Mucosa of stomach (tissue), 1 donor: ENCODE measurements at regions not wholly inside any gene's neighbourhood (a gene's known extent, or its start where the extent isn't known, plus 50 kb on each side); places are given as distances from the start of the nearest gene placed in this dataset.

ENCODE experiments used
- H3K27me3 ChIP-seq: one replicate; pipeline ENCODE4 v1.7.0; 2013; ENCODE audit warnings: mild to moderate bottlenecking, low read length; ENCODE audit not compliant: control insufficient read depth, insufficient read depth
- H3K36me3 ChIP-seq: one replicate; pipeline ENCODE4 v1.7.0; 2013; ENCODE audit warnings: low read length; ENCODE audit not compliant: control insufficient read depth, insufficient read depth
- H3K4me1 ChIP-seq: one replicate; pipeline ENCODE4 v1.7.0; 2013; ENCODE audit warnings: mild to moderate bottlenecking, low read length; ENCODE audit not compliant: control insufficient read depth, insufficient read depth
- H3K4me3 ChIP-seq: one replicate; pipeline ENCODE4 v1.7.0; 2013; ENCODE audit warnings: low read length
- H3K9ac ChIP-seq: one replicate; pipeline ENCODE4 v1.7.0; 2013; ENCODE audit warnings: mild to moderate bottlenecking, low read length, moderate library complexity
- H3K9me3 ChIP-seq: one replicate; pipeline ENCODE4 v1.7.0; 2013; ENCODE audit warnings: mild to moderate bottlenecking, low read length, moderate library complexity; ENCODE audit not compliant: control insufficient read depth
- donor health status: Pancreatic carcinoma.

GRCh38 chr12:92089559-92089958, 56.1 kb downstream of the BTG1 start:
- Histone ChIP-seq H3K36me3 (no peaks in the 10 kb centered on the region), H3K27me3 (no peaks in the 10 kb centered on the region), H3K4me3 (no peak overlapping the region)

GRCh38 chr12:92088805-92089204, 56.8 kb downstream of the BTG1 start:
- Histone ChIP-seq H3K27me3 (no peaks in the 10 kb centered on the region), H3K4me3 (no peak overlapping the region), H3K9me3 (no peaks in the 10 kb centered on the region)

More at GRCh38 chr12:92089559-92089958, 56.1 kb downstream of the BTG1 start:
- no peaks in the 10 kb centered on the region for H3K9me3 ChIP-seq
- H3K4me1 ChIP-seq = no peaks in the 10 kb centered on the region
- H3K9ac ChIP-seq = no peak overlapping the region

GRCh38 chr12:92085736-92086040, 60.0 kb downstream of the BTG1 start:
- Histone ChIP-seq H3K9ac (no peak overlapping the region), H3K27me3 (no peaks in the 10 kb centered on the region), H3K36me3 (no peaks in the 10 kb centered on the region), H3K9me3 (no peaks in the 10 kb centered on the region), H3K4me3 (no peak overlapping the region), H3K4me1 (no peaks in the 10 kb centered on the region)

More at GRCh38 chr12:92088805-92089204, 56.8 kb downstream of the BTG1 start:
- Histone ChIP-seq H3K9ac (no peak overlapping the region), H3K36me3 (no peaks in the 10 kb centered on the region), H3K4me1 (no peaks in the 10 kb centered on the region)

GRCh38 chr12:92085040-92085735, 60.5 kb downstream of the BTG1 start:
- no peaks in the 10 kb centered on the region for H3K9me3 ChIP-seq
- no peaks in the 10 kb centered on the region for H3K36me3 ChIP-seq
- H3K9ac ChIP-seq = no peak overlapping the region
- no peaks in the 10 kb centered on the region for H3K4me1 ChIP-seq
- no peak overlapping the region for H3K4me3 ChIP-seq
- no peaks in the 10 kb centered on the region for H3K27me3 ChIP-seq

GRCh38 chr12:92080911-92081285, 64.7 kb downstream of the BTG1 start:
- no peak overlapping the region for H3K9ac ChIP-seq
- H3K4me3 ChIP-seq = no peak overlapping the region
- no peaks in the 10 kb centered on the region for H3K27me3 ChIP-seq
- H3K36me3 ChIP-seq = no peaks in the 10 kb centered on the region
- no peaks in the 10 kb centered on the region for H3K9me3 ChIP-seq
- peaks cover 9% of the 10 kb centered on the region for H3K4me1 ChIP-seq

GRCh38 chr12:92079054-92079385, 66.6 kb downstream of the BTG1 start:
- Histone ChIP-seq H3K4me3 (no peak overlapping the region), H3K27me3 (no peaks in the 10 kb centered on the region), H3K9me3 (no peaks in the 10 kb centered on the region), H3K9ac (no peak overlapping the region), H3K4me1 (peaks cover 9% of the 10 kb centered on the region), H3K36me3 (no peaks in the 10 kb centered on the region)

GRCh38 chr12:92078167-92079053, 67.2 kb downstream of the BTG1 start:
- no peak overlapping the region for H3K4me3 ChIP-seq
- H3K4me1 ChIP-seq = peaks cover 9% of the 10 kb centered on the region
- H3K27me3 ChIP-seq = no peaks in the 10 kb centered on the region
- H3K9me3 ChIP-seq = no peaks in the 10 kb centered on the region
- no peaks in the 10 kb centered on the region for H3K36me3 ChIP-seq
- H3K9ac ChIP-seq = no peak overlapping the region

- peaks cover 9% of the 10 kb centered on the region for H3K4me1 ChIP-seq
- no peaks in the 10 kb centered on the region for H3K36me3 ChIP-seq
- no peak overlapping the region for H3K9ac ChIP-seq
These were observed 68.1 kb downstream of the BTG1 start for GRCh38 chr12:92077530-92077929.

GRCh38 chr12:92076101-92076500, 69.5 kb downstream of the BTG1 start:
- H3K4me1 ChIP-seq = peaks cover 14% of the 10 kb centered on the region
- H3K9ac ChIP-seq = no peak overlapping the region
- no peaks in the 10 kb centered on the region for H3K27me3 ChIP-seq
- H3K4me3 ChIP-seq = no peak overlapping the region
- H3K9me3 ChIP-seq = no peaks in the 10 kb centered on the region
- H3K36me3 ChIP-seq = no peaks in the 10 kb centered on the region

More at GRCh38 chr12:92077530-92077929, 68.1 kb downstream of the BTG1 start:
- no peaks in the 10 kb centered on the region for H3K27me3 ChIP-seq
- no peaks in the 10 kb centered on the region for H3K9me3 ChIP-seq
- H3K4me3 ChIP-seq = no peak overlapping the region

- no peak overlapping the region for H3K4me3 ChIP-seq
- H3K4me1 ChIP-seq = peaks cover 20% of the 10 kb centered on the region
- no peaks in the 10 kb centered on the region for H3K9me3 ChIP-seq
- H3K9ac ChIP-seq = no peak overlapping the region
- no peaks in the 10 kb centered on the region for H3K36me3 ChIP-seq
- H3K27me3 ChIP-seq = no peaks in the 10 kb centered on the region
These were observed 70.2 kb downstream of the BTG1 start for GRCh38 chr12:92075425-92075914.

GRCh38 chr12:92074889-92075288, 70.8 kb downstream of the BTG1 start:
- Histone ChIP-seq H3K27me3 (no peaks in the 10 kb centered on the region), H3K36me3 (no peaks in the 10 kb centered on the region), H3K4me1 (peaks cover 24% of the 10 kb centered on the region), H3K9ac (no peak overlapping the region), H3K9me3 (no peaks in the 10 kb centered on the region), H3K4me3 (no peak overlapping the region)

GRCh38 chr12:92073094-92073493, 72.6 kb downstream of the BTG1 start:
- Histone ChIP-seq H3K27me3 (no peaks in the 10 kb centered on the region), H3K4me1 (peaks cover 31% of the 10 kb centered on the region), H3K36me3 (no peaks in the 10 kb centered on the region), H3K4me3 (no peak overlapping the region), H3K9me3 (no peaks in the 10 kb centered on the region), H3K9ac (no peak overlapping the region)
